ENCODE measurements at regions not wholly inside any gene's neighbourhood (a gene's known extent, or its start where the extent isn't known, plus 50 kb on each side); places are given as distances from the start of the nearest gene placed in this dataset.

- TF ChIP-seq TAF1 (IDR thresholded peaks at IDR 0.05; ENCODE audit: low read depth, low read length) (no peak), POLR2AphosphoS5 (IDR thresholded peaks at IDR 0.05; ENCODE audit: low read depth, low read length) (no peak), POLR2A (IDR thresholded peaks at IDR 0.05; ENCODE audit: low read depth, low read length) (no peak), POU2F2 (IDR thresholded peaks at IDR 0.05; ENCODE audit: low read depth, low read length) (no peak), PAX5 (IDR thresholded peaks at IDR 0.05; ENCODE audit: insufficient read depth, low read length, severe bottlenecking) (no peak), SPI1 (IDR thresholded peaks at IDR 0.05; ENCODE audit: low read depth, low read length) (no peak)
- DNase-seq (ENCODE audit: insufficient read length, low spot score) (no peak), FAIRE-seq (peak; percentile 40)
These were observed 51.1 kb upstream of the PREP start for GRCh38 chr6:105453968-105454367.

- FAIRE-seq, result no peak
- no peak for DNase-seq (ENCODE audit: insufficient read length, low spot score)
- TF ChIP-seq PAX5 (IDR thresholded peaks at IDR 0.05; ENCODE audit: insufficient read depth, low read length, severe bottlenecking) (no peak), SPI1 (IDR thresholded peaks at IDR 0.05; ENCODE audit: low read depth, low read length) (no peak), TAF1 (IDR thresholded peaks at IDR 0.05; ENCODE audit: low read depth, low read length) (no peak), POU2F2 (IDR thresholded peaks at IDR 0.05; ENCODE audit: low read depth, low read length) (no peak), POLR2AphosphoS5 (IDR thresholded peaks at IDR 0.05; ENCODE audit: low read depth, low read length) (no peak), POLR2A (IDR thresholded peaks at IDR 0.05; ENCODE audit: low read depth, low read length) (no peak)
These were observed 50.3 kb upstream of the PREP start for GRCh38 chr6:105452924-105453756.

All from GM12891 (cell line).